Transverse colon (tissue), 4 donors: ENCODE measurements at regions not wholly inside any gene's neighbourhood (a gene's known extent, or its start where the extent isn't known, plus 50 kb on each side); places are given as distances from the start of the nearest gene placed in this dataset.

Experiments used
- POLR2A ChIP-seq: fragments of 450-650 bp; IDR thresholded peaks from one replicate; pipeline ENCODE4 v1.6.1; 2016; ENCODE audit warnings: antibody characterized with exemption, mild to moderate bottlenecking, moderate library complexity
- POLR2AphosphoS5 ChIP-seq, 3 donors: sonication (generic); formaldehyde crosslinking; IDR thresholded peaks; one replicate each; pipeline ENCODE4 v1.6.1; 2016; ENCODE audit warnings: antibody characterized with exemption in 3 of 3
- TF ChIP-seq, protein P1 (sequence below), 5 experiments: fragments of 200-600 bp in 3 of 5; fragments of 450-650 bp in 2 of 5; sonication (generic) in 3 of 5; IDR thresholded peaks; 1 replicate in 2 of 5; 2 replicates in 3 of 5; pipeline ENCODE4 v1.5.1; 2016 to 2017; ENCODE audit warnings: antibody characterized with exemption in 5 of 5, inconsistent platforms in 3 of 5, mild to moderate bottlenecking in 2 of 5, moderate library complexity in 1 of 5

DNA sequence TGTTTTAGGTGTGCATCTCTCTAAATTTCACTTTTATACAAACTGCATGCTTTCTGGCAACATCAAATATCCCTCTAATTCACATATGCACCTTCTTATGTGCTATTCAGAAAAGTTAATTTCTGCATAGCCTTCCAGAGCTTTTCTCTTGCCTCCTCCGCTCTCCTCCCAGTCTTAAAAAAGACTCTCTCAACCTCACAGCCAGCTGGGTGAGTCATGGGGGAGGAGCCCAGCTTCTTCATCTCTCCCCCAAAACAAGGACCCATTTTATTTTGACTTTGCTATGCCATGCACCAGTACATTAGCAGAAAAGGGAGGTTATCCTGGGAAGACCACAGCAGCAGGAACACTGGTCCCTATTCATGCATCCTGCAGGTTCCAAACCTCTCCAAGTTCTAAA lies 234.4 kb downstream of the KCNA4 start:
- TF ChIP-seq POLR2A (no peak), POLR2AphosphoS5 (IDR thresholded peaks at IDR 0.05) (no peak)
- TF ChIP-seq, protein P1, sequence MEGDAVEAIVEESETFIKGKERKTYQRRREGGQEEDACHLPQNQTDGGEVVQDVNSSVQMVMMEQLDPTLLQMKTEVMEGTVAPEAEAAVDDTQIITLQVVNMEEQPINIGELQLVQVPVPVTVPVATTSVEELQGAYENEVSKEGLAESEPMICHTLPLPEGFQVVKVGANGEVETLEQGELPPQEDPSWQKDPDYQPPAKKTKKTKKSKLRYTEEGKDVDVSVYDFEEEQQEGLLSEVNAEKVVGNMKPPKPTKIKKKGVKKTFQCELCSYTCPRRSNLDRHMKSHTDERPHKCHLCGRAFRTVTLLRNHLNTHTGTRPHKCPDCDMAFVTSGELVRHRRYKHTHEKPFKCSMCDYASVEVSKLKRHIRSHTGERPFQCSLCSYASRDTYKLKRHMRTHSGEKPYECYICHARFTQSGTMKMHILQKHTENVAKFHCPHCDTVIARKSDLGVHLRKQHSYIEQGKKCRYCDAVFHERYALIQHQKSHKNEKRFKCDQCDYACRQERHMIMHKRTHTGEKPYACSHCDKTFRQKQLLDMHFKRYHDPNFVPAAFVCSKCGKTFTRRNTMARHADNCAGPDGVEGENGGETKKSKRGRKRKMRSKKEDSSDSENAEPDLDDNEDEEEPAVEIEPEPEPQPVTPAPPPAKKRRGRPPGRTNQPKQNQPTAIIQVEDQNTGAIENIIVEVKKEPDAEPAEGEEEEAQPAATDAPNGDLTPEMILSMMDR (IDR thresholded peaks at IDR 0.05), result no peak
